Loucy (cell line): ENCODE measurements at regions not wholly inside any gene's neighbourhood (a gene's known extent, or its start where the extent isn't known, plus 50 kb on each side); places are given as distances from the start of the nearest gene placed in this dataset.

Experiments used
- CTCF ChIP-seq: fragments of 200-600 bp; sonication (generic); conservative IDR thresholded peaks from 2 replicates; pipeline ENCODE4 v1.5.1; 2014; ENCODE audit warnings: mild to moderate bottlenecking, antibody characterized with exemption, low read length
- EZH2phosphoT487 ChIP-seq: fragments of 200-600 bp; IDR thresholded peaks from 2 replicates; pipeline ENCODE4 v1.6.1; 2018; ENCODE audit warnings: antibody characterized with exemption, mild to moderate bottlenecking, moderate library complexity, borderline replicate concordance

- TF ChIP-seq CTCF = no peak
- TF ChIP-seq EZH2phosphoT487 = no peak
Observed at GRCh38 chr17:14487068-14487467, 186.2 kb downstream of the HS3ST3B1 start.
